T47D (cell line): ENCODE measurements at regions not wholly inside any gene's neighbourhood (a gene's known extent, or its start where the extent isn't known, plus 50 kb on each side); places are given as distances from the start of the nearest gene placed in this dataset.
"Not testable (repeated sequence)": the region's sequence is repeated elsewhere in the genome, so short reads cannot be mapped to it uniquely, and the experiment has no call there.

Source experiments
- DNase-seq, 2 experiments: peaks; one replicate each; pipeline versions ENCODE4 v3.0.0 to v3.0.0-alpha.2; 2011 to 2012; ENCODE audit warnings: low read depth in 1 of 2, low spot score in 1 of 2
- JUND ChIP-seq: IDR thresholded peaks from 2 replicates; pipeline ENCODE4 v1.6.1; 2012; ENCODE audit warnings: low read depth
- in situ Hi-C: cut with HindIII; loops from 2 replicates; pipeline ENCODE4 v1.10.0; 2016; ENCODE audit warnings: low sequenced_read_pairs, low pct_unique_long_range_greater_than_20kb

DNA sequence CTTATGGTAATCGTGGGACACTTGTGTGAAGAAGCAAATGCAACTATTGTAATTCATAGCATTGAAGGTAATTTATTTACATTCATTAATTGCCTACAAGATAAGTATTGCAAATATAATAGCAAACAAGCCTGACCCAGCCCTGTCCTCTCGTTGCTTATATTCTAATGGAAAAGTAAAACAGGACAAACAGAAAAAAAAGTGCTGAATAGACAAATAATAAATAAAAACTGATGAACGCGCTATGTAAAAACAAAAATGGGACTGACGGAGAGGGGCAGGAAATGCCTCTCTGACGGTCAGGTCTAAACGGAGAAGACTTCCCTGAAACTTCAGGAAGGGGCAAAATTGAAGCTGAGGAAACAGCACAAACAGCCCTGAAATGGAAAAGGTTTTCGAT, 284.9 kb upstream of the FRG1 start:
- DNase-seq, in situ Hi-C loops: not testable (repeated sequence)

DNA sequence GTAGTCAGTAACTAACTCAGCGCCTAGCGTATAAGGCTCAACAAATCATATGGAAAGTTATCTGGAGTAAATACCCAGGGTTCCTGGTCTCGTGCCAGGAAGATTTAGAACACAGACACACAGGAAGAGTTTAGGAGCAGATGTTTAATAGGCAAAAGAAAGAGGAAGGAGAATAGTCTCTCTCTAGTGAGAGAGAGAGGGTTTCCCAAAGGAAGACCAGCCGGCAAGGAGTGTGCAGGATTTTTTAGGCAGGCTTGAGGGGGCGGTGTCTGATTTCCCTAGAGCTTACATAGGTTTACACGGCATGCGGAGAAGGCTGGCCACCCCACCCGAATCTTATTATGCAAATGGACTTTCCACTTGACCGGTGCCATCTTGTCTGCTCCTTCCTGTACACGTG, 284.0 kb upstream of the FRG1 start:
- no peak for TF ChIP-seq JUND
- in situ Hi-C loops, result no loop called here

DNA sequence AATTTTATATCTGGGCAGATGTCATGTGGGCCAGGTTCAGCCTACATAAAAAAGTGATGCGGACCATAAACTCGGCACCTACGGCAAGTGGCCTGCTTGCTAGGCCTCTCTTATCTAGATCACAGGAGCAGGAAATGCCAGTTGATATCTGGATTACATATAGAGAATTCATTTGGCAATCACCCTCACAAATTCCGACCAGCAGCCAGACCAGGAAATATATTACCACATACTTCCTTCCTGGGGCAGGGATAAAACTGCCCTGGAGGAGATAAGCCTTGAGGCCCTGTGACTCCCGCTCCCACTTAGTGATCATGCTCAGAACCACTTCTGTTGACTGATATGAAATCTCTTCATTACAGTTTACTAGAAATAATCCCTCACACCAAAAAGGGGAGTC, 282.4 kb upstream of the FRG1 start:
- in situ Hi-C loops, DNase-seq: not testable (repeated sequence)

More for the DNA sequence above, 284.0 kb upstream of the FRG1 start:
- DNase-seq, result no peak

DNA sequence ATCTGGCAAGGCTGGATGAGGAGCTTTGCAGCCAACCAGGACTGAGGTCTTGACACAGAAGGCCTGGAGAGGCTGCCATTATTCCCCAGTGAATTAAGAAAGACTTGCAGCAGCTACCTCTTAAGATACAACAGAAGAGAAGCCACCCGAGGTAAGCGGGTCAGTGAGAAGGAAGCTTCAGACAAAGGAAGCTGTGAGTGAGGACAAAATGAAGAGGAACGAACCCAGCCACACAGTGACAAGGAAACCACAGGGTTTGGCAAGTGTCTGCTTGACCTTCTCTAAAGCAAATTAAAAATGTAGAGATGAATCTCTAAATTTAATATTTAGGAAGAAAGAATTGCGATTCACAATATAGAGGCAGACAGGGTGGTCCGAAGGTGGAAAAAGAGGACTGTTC, 281.8 kb upstream of the FRG1 start:
- in situ Hi-C loops, DNase-seq: not testable (repeated sequence)

DNA sequence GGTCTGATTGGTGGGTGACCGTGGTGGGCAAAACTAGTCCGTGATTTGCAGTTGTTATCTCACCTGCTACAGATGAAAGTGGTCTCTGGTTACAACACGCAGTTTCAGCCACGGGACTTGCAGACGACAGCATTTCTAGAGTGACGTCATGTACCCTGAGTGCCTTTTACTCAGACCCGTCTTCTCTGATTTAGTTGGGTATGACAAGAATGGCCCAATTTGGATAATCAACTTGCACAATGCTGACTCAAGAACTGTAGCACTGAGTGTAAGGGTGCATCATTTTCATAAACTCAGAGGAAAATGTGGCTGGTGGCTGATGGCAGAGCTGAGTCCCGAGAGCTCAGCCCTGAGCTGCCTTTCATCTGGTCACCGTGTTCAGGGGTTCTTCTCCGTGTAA, 281.4 kb upstream of the FRG1 start:
- no peak for DNase-seq
- in situ Hi-C loops, result no loop called here
- TF ChIP-seq JUND, result no peak

DNA sequence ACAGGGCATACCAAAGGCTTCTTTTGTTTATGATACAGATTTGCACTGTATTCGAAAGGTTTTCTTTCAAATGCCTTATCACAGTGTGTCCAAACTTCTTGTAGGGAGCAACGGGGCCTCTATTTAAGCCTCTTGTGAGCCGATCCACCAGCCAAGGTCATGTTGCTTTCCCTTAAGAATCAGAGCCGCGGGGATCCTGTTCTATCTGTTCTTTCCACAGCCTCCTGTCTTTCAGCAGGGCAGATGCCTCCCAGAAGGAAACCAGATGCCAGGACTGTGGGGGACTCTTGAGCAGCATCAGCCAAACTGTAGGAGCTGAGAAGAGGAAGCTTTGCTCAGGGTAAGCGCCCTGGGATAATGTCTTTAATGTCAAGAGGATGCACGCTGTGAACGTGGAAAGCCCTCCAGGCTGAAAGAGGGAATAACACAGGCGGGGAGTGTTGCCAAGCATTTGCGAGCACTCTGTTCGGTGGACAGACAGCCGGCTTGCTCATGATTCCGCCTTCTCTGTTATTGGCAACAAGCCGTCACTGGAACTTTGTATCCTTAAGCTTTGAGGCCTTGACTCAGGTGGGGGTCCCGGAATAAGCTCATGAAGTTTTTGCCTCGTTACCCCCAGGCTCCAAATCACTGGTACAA, 279.8 kb upstream of the FRG1 start:
- no peak for DNase-seq
- in situ Hi-C loops, result no loop called here
- no peak for TF ChIP-seq JUND

DNA sequence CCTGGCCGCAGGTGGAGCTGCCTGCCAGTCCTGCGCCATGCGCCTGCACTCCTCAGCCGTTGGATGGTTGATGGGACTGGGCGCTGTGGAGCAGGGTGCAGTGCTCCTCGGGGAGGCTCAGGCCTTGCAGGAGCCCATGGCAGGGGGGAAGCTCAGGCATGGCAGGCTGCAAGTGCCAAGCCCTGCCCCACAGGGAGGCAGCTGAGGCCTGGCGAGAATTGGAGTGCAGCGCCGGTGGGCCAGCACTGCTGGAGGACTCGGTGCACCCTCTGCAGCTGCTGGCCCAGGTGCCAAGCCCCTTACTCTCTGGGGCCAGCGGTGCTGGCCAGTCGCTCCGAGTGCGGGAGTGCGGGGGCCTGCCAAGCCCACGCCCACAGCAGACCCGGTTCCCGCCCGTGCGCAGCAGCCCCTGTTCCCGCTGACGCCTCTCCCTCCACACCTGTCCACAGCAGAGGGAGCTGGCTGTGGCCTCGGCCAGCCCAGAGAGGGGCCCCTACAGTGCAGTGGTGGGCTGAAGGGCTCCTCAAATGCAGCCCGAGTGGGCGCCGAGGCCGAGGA, 275.9 kb upstream of the FRG1 start:
- DNase-seq, result no peak
- TF ChIP-seq JUND, result no peak
- in situ Hi-C loops, result no loop called here

DNA sequence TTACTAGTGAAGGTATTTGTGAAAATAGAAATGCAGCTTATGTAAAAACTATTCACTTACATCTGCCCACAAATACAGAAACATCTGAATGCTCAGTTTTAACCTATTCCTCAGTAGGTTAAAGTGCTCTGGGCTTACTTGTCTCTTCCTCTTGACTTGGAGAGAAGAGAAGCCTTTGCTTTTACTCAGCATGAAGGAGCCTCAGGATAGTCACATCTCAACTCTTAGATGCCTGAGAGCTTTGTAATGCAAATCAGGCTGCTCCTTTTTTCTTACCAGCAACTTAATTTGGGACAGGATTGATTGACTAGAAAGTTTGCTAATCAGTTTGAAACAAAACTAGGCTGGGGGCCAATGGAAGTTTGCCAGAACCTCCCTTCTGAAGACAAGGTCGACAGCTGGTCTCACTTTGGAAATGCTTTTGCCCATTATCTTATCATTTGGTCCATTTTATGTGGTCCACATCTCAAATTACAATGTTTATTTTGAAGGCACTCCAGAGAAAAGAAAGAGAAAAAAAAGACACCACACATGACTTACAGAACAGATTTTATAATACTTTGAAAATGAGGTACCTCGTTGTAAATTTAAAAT, 274.9 kb upstream of the FRG1 start:
- DNase-seq, in situ Hi-C loops: not testable (repeated sequence)

DNA sequence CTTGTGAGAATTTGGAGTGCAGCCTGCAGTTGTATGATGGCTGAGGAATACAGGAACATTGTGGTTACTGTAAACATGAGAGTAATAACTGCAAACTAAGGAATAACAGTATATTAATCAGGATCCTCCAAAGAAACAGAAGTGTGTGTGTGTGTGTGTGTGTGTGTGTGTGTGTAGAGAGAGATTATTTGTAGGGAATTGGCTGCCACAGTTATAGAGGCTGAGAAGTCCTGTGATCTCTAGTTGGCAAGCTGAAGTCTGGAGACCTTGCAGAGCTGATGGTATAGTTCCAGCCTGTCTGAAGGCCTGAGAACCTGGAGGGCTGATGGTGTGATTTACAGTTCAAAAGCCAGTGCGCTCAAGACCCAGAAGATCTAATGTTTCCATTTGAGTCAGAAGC, 273.3 kb upstream of the FRG1 start:
- DNase-seq, in situ Hi-C loops: not testable (repeated sequence)

DNA sequence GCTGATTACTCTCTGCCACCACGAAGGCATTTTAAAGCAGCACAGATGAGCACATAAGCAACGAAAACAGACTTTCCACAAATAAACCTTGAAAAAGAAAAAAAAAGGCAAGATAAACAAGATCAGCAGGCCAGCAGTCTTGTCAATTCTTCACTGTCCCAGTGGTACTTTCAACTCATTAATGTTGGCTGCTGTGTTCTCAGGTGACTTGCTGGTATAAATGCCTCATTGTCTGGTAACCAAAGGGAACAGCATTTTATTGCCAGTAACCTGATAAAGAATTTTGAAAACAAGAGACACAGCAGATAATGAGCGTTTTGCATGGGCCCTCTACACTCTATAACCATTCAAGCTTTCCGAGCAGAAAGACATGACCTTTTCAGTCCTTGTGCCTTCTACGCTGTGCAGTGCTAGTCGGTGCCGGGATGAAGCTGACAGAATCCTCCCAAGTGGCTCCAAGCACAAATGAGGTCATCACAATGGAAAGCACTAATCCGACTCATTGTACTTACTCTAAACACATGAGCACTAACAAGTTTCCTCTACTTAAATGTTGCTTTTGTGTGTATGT, 242.9 kb upstream of the FRG1 start:
- DNase-seq, in situ Hi-C loops: not testable (repeated sequence)

DNA sequence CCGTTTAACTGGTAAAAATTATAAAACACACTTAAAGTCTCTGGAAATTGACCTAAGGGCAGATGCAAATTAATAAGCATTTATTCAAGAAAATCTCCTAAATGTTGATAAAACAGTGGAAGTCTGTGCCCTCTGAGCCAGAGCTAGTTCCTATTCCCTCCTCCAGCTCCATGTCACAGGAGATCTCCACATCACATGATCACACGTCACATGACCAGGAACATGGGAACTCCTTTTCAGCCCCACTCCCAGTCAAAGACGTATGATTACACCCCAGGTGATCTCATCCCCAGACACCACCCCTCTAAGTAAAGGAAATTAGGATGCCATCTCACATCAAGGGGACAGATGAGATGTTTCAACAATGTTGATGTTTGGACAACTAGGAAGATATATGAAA, 237.7 kb upstream of the FRG1 start:
- DNase-seq, in situ Hi-C loops: not testable (repeated sequence)

DNA sequence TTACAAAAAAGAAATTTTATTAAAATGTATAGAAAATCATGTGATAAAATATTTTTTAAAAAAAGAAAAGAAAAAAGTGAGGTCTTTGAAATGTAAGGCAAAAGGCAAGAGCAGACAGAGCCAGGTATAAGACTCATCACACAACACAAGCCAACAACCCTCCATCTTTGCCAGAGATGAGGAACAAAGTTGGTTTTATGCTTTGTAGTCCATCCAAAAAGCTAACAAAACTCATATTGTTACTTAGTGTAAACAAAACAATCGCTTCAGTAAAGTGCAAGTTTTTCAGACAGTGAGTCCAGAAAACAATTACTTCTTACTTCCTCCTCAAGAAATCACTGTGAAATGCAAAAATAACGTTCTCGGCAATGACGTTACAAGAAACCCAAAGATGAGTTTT, 233.9 kb upstream of the FRG1 start:
- in situ Hi-C loops, DNase-seq: not testable (repeated sequence)

DNA sequence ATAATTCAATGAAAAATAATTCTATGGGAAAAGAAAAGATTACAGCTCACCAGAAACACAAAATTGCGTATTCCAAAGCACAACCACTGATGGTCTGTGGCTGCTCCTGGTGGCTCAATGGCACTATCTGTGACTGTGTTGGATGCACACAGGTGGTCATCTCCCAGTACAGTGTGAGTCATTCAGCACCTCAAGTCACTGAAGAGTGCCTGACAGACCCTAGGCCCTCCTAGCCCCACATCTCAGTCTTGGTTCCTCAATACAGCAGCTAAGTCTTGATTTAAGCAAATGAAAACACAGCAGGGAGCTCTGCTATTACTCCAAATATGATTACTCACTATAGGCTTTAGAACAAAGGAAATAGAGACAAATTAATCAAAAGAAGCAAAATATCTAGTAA, 233.4 kb upstream of the FRG1 start:
- in situ Hi-C loops, DNase-seq: not testable (repeated sequence)

DNA sequence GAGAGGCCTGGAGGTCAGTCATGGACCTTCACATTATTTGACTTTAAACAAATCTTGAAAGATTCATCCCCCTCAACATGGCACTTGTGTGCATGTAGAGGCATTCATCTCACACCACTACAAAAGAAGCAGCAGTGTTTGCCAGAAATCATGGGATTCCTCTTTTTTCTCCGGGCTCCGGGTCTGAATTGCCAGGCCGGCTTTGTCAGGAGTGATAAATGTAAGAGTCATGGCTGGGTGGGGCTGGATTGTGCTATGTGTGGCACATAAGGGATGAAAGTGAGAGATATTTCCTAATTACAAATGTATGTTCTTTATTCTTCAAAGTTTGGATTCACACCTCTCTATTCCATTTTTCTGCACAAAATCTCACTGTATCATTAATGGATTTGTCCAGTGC, 228.7 kb upstream of the FRG1 start:
- DNase-seq, in situ Hi-C loops: not testable (repeated sequence)

DNA sequence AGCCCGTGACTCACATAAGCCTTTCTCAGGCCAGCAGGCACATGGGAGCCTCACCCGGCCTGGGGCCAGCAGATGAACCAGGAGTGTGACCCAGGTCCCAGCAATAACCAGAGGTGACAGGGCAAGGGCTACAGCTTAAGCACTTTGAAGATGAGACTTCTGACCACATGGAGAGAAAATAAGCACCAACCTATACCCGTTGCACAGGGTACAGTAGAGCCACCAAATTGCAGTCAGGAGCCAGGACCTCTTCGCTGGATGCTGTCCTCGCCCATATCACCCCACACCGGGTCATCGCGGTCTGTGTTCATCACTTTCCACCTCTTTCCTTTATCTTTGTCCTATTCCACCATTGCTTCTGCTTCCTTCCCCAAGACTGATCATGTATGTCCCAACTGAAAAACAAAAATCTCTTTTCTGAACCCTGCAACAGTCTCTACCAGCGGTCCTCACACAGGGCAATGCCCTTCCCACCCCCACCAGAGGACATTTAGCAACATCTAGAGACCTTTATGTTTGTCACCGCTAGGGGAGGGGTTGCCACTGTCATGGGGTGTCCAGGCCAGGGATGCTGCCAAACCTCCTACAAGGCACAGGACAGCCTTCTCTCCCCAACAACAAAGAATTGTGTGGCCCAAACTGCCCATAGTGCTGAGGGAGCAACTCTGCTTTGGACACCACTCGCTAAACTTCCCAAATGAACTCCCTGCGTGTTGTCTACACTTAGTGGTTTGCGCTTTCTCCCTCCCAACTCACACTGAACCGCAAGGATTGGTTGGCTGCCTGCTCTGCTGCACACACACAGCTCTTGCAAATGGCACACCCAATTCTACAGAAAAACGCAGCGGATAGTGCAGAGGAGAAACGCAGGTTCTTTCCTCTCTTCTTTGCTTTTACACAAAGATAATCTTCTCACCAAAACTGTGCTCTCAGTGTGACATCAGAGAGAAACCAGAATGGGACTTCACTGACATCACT, 219.4 kb upstream of the FRG1 start:
- in situ Hi-C loops, DNase-seq: not testable (repeated sequence)

DNA sequence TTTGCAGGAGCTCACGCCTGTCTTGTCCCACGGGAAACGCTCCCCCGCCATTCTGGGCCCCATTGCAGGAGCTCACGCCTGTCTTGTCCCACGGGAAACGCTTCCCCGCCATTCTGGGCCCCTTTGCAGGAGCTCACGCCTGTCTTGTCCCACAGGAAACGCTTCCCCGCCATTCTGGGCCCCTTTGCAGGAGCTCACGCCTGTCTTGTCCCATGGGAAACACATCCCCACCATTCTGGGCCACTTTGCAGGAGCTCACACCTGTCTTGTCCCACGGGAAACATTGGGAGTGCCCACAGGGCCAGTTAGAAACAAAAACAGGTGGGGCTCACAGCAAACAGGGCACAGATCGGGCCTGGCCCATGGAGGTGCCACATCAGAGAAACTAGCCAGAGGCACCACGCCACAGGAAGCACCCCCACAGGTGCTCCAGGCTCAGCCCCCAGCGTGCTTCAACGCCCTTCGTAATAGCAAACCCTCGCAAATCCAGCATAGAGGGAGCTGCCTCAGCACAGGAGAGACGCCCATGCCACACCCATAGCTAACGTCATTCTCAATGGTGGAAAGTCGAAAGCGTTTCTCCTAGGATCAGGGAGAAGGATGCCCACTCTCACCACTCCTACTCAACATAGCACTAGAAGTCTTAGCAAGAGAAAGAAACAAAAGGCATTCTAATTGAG, 218.2 kb upstream of the FRG1 start:
- peak in 1 of 2 experiments; percentile 14 for DNase-seq
- in situ Hi-C loops, result not testable (repeated sequence)

DNA sequence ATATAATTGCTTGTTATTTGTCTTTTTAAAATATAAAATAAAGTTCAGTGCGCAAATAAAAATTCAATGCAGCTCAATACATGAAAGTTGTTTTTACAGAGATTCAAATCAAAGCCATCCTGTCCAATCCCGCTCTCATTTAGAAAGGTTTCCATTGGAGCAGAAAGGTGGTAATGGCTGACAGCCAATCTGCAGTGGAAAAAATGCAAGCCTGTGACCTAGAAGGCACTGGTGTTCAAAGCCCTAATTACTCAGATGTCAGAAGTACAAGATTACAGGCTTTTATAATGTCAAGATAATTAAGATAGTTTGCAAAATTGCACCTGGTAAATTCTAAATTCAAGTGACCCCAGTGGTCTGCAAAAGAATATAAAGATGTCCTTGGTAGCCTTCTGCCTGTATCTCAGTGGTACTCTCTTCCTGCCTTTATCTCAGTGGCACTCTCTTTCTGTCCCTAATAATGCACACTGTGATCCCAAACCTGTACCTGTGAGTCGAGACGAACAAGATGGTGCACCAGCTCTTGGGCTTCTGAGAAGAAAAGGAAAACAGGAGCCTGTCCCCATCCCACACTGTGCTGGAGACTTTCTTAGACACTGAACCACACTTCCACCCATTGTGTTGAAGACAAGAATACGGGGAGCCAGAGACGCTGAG, 212.6 kb upstream of the FRG1 start:
- in situ Hi-C loops, DNase-seq: not testable (repeated sequence)
